IMR-90 (cell line): ENCODE measurements at regions not wholly inside any gene's neighbourhood (a gene's known extent, or its start where the extent isn't known, plus 50 kb on each side); places are given as distances from the start of the nearest gene placed in this dataset.

ENCODE experiments used
- ATAC-seq: fragments of 200-7000 bp; cut with Tn5 transposase; 2 replicates; pipeline ENCODE4 v1.9.1; 2020; ENCODE audit warnings: low read depth, mild to moderate bottlenecking, moderate library complexity
- BruUV-seq: library from RNA; stranded (reverse); fragments of 400-500 nt; replicated peaks from 2 replicates; lab custom pipeline; 2021; lab: Mats Ljungman, UMichigan
- CTCF ChIA-PET: fragments of 300-600 bp; formaldehyde crosslinking; extraction: SDS; loops from one replicate; lab custom pipeline; 2021; ENCODE audit warnings: antibody characterized with exemption; lab: Yijun Ruan, JAX
- POLR2A ChIA-PET: fragments of 300-600 bp; sonication (Branson Sonifier 250); formaldehyde crosslinking; loops from one replicate; lab custom pipeline; 2022; ENCODE audit warnings: antibody characterized with exemption; ENCODE audit not compliant: unreplicated experiment; lab: Charles Lee
- DNase-seq: peaks from one replicate; pipeline ENCODE4 v3.0.0; 2013
- H2AFZ ChIP-seq: replicated peaks from 2 replicates; pipeline ENCODE3; 2013; ENCODE audit warnings: low read length, mild to moderate bottlenecking; ENCODE audit not compliant: poor library complexity
- H2AK5ac ChIP-seq: 2 replicates; pipeline ENCODE4 v1.6.1; 2013; ENCODE audit warnings: low read depth, low read length, inconsistent platforms
- H2AK9ac ChIP-seq: replicated peaks from 2 replicates; pipeline ENCODE3; 2013; ENCODE audit warnings: mild to moderate bottlenecking, low read depth, low read length, moderate library complexity; ENCODE audit not compliant: poor library complexity
- H2BK120ac ChIP-seq: 2 replicates; pipeline ENCODE4 v1.6.1; 2013; ENCODE audit warnings: low read depth, low read length, inconsistent platforms
- H2BK15ac ChIP-seq: 3 replicates; pipeline ENCODE4 v1.6.1; 2013; ENCODE audit warnings: low read depth, low read length, inconsistent platforms
- H2BK20ac ChIP-seq: 2 replicates; pipeline ENCODE4 v1.6.1; 2013; ENCODE audit warnings: low read depth, mild to moderate bottlenecking, inconsistent platforms, low read length, moderate library complexity
- H2BK5ac ChIP-seq: 2 replicates; pipeline ENCODE4 v1.6.1; 2013; ENCODE audit warnings: mild to moderate bottlenecking, low read depth, low read length, inconsistent platforms; ENCODE audit not compliant: poor library complexity, severe bottlenecking
- H3K14ac ChIP-seq: replicated peaks from 2 replicates; pipeline ENCODE4 v1.6.1; 2013; ENCODE audit warnings: low read depth, low read length, inconsistent platforms
- H3K18ac ChIP-seq: 2 replicates; pipeline ENCODE4 v1.6.1; 2013; ENCODE audit warnings: low read depth, low read length, control low read depth
- H3K23ac ChIP-seq: 2 replicates; pipeline ENCODE4 v1.6.1; 2013; ENCODE audit warnings: low read depth, low read length, inconsistent platforms
- H3K27ac ChIP-seq: 2 replicates; pipeline ENCODE4 v1.5.1; 2013; ENCODE audit warnings: mild to moderate bottlenecking, control low read depth, low read length; ENCODE audit not compliant: insufficient read depth
- H3K27me3 ChIP-seq: 2 replicates; pipeline ENCODE4 v1.6.1; 2013; ENCODE audit warnings: low read length; ENCODE audit not compliant: control insufficient read depth, insufficient read depth
- H3K36me3 ChIP-seq: 2 replicates; pipeline ENCODE4 v1.6.1; 2013; ENCODE audit warnings: low read length, mixed read lengths; ENCODE audit not compliant: control insufficient read depth, insufficient read depth
- H3K4ac ChIP-seq: 2 replicates; pipeline ENCODE4 v1.6.1; 2013; ENCODE audit warnings: low read depth, low read length, inconsistent platforms
- H3K4me1 ChIP-seq: 2 replicates; pipeline ENCODE4 v1.6.1; 2013; ENCODE audit warnings: low read length, mixed read lengths; ENCODE audit not compliant: control insufficient read depth, insufficient read depth
- H3K4me2 ChIP-seq: 2 replicates; pipeline ENCODE4 v1.6.1; 2013; ENCODE audit warnings: low read depth, mild to moderate bottlenecking, control low read depth, low read length, moderate library complexity
- H3K4me3 ChIP-seq: 2 replicates; pipeline ENCODE4 v1.5.1; 2013; ENCODE audit warnings: low read depth, mild to moderate bottlenecking, control low read depth, low read length, moderate library complexity; ENCODE audit not compliant: insufficient read depth
- H3K56ac ChIP-seq: 2 replicates; pipeline ENCODE4 v1.6.1; 2013; ENCODE audit warnings: low read length, inconsistent platforms; ENCODE audit not compliant: insufficient read depth; ENCODE audit errors: extremely low read depth
- H3K79me1 ChIP-seq, 2 experiments: 2 replicates each; pipeline ENCODE4 v1.6.1; 2013; ENCODE audit warnings: low read length in 2 of 2, inconsistent platforms in 1 of 2, low read depth in 1 of 2
- H3K9ac ChIP-seq: 2 replicates; pipeline ENCODE4 v1.6.1; 2013; ENCODE audit warnings: low read depth, low read length, control low read depth
- H3K9me1 ChIP-seq: 2 replicates; pipeline ENCODE4 v1.6.1; 2013; ENCODE audit warnings: low read length, inconsistent platforms; ENCODE audit not compliant: insufficient read depth
- H3K9me3 ChIP-seq: 2 replicates; pipeline ENCODE4 v1.6.1; 2013; ENCODE audit warnings: low read length; ENCODE audit not compliant: control insufficient read depth, insufficient read depth
- H4K20me1 ChIP-seq: 2 replicates; pipeline ENCODE4 v1.6.1; 2013; ENCODE audit warnings: low read length, inconsistent platforms; ENCODE audit not compliant: insufficient read depth
- H4K5ac ChIP-seq: 2 replicates; pipeline ENCODE4 v1.6.1; 2013; ENCODE audit warnings: mild to moderate bottlenecking, low read depth, low read length, control low read depth
- H4K8ac ChIP-seq, 2 experiments: 2 replicates each; pipeline ENCODE4 v1.6.1; 2013; ENCODE audit warnings: low read depth in 2 of 2, low read length in 2 of 2, control low read depth in 1 of 2, inconsistent platforms in 1 of 2
- H4K91ac ChIP-seq: 2 replicates; pipeline ENCODE4 v1.6.1; 2013; ENCODE audit warnings: low read depth, low read length, inconsistent platforms; ENCODE audit not compliant: insufficient read depth
- BHLHE40 ChIP-seq: fragments of 150-350 bp; IDR thresholded peaks from 2 replicates; pipeline ENCODE4 v1.6.1; 2016; ENCODE audit warnings: mild to moderate bottlenecking, low read depth, low read length
- CEBPB ChIP-seq: IDR thresholded peaks from 2 replicates; pipeline ENCODE4 v1.6.1; 2012; ENCODE audit warnings: low read depth, low read length, improper control_type of control experiment
- CHD1 ChIP-seq: IDR thresholded peaks from 2 replicates; pipeline ENCODE4 v1.6.1; 2012; ENCODE audit warnings: low read depth, low read length, improper control_type of control experiment
- FOS ChIP-seq: fragments of 150-350 bp; IDR thresholded peaks from 2 replicates; pipeline ENCODE4 v1.6.1; 2016; ENCODE audit warnings: low read depth, low read length
- MAFK ChIP-seq: IDR thresholded peaks from 2 replicates; pipeline ENCODE4 v1.6.1; 2012; ENCODE audit warnings: low read depth, low read length, improper control_type of control experiment
- MAZ ChIP-seq: IDR thresholded peaks from 2 replicates; pipeline ENCODE4 v1.6.1; 2012; ENCODE audit warnings: low read depth, mild to moderate bottlenecking, low read length, improper control_type of control experiment, moderate library complexity, borderline replicate concordance
- MXI1 ChIP-seq: IDR thresholded peaks from 2 replicates; pipeline ENCODE4 v1.6.1; 2012; ENCODE audit warnings: low read depth, mild to moderate bottlenecking, low read length, moderate library complexity, borderline replicate concordance
- NFE2L2 ChIP-seq: fragments of 150-350 bp; IDR thresholded peaks from 2 replicates; pipeline ENCODE4 v1.6.1; 2016; ENCODE audit warnings: low read depth, mild to moderate bottlenecking, low read length
- POLR2A ChIP-seq: IDR thresholded peaks from 2 replicates; pipeline ENCODE4 v1.6.1; 2012; ENCODE audit warnings: mild to moderate bottlenecking, low read depth, low read length
- RAD21 ChIP-seq: IDR thresholded peaks from 2 replicates; pipeline ENCODE4 v1.6.1; 2012; ENCODE audit warnings: low read length, improper control_type of control experiment
- RCOR1 ChIP-seq: IDR thresholded peaks from 2 replicates; pipeline ENCODE4 v1.6.1; 2012; ENCODE audit warnings: mild to moderate bottlenecking, low read length, improper control_type of control experiment; ENCODE audit not compliant: insufficient replicate concordance
- RFX5 ChIP-seq: IDR thresholded peaks from 2 replicates; pipeline ENCODE4 v1.8.0; 2012; ENCODE audit warnings: low read depth, mild to moderate bottlenecking, low read length, moderate library complexity
- SMC3 ChIP-seq: fragments of 150-350 bp; IDR thresholded peaks from 2 replicates; pipeline ENCODE4 v1.6.1; 2016; ENCODE audit warnings: low read depth, mild to moderate bottlenecking, antibody characterized with exemption, low read length, moderate library complexity
- WGBS, 2 experiments: methylation state at CpG; one replicate each; pipeline versions ENCODE4 v1.1.5 to v1.1.7; 2013; ENCODE audit warnings: missing lambda C conversion rate in 2 of 2; ENCODE audit not compliant: insufficient read length in 1 of 2; ENCODE audit errors: extremely low coverage in 2 of 2; 5-methylcytosine and 5-hydroxymethylcytosine counted together
- dilution Hi-C: fragments of 300-500 bp; cut with HindIII; formaldehyde crosslinking; loops from one replicate; pipeline ENCODE4 v1.14.3; 2018; ENCODE audit warnings: low sequenced_read_pairs; ENCODE audit not compliant: unreplicated experiment
- in situ Hi-C: fragments of 300-500 bp; cut with MboI; formaldehyde crosslinking; loops from 3 replicates; pipeline ENCODE4 v1.14.3; 2019; ENCODE audit warnings: low sequenced_read_pairs, inconsistent platforms, mixed read lengths
- intact Hi-C: fragments of 100-400 bp; cut with micrococcal nuclease; formaldehyde crosslinking; loops from 2 replicates; pipeline ENCODE4 v1.10.0; 2022
- TF ChIP-seq, protein P1 (sequence below): conservative IDR thresholded peaks from 2 replicates; pipeline ENCODE4 v1.5.1; 2012; ENCODE audit warnings: mild to moderate bottlenecking, low read depth, low read length, improper control_type of control experiment
- TF ChIP-seq, protein P2 (sequence below): fragments of 150-350 bp; IDR thresholded peaks from 2 replicates; pipeline ENCODE4 v1.6.1; 2017; ENCODE audit warnings: mild to moderate bottlenecking, antibody characterized with exemption, low read length, low read depth
- TF ChIP-seq, protein P3 (sequence below): fragments of 150-350 bp; IDR thresholded peaks from 2 replicates; pipeline ENCODE4 v1.6.1; 2016; ENCODE audit warnings: low read depth, mild to moderate bottlenecking, low read length, moderate library complexity, borderline replicate concordance

DNA sequence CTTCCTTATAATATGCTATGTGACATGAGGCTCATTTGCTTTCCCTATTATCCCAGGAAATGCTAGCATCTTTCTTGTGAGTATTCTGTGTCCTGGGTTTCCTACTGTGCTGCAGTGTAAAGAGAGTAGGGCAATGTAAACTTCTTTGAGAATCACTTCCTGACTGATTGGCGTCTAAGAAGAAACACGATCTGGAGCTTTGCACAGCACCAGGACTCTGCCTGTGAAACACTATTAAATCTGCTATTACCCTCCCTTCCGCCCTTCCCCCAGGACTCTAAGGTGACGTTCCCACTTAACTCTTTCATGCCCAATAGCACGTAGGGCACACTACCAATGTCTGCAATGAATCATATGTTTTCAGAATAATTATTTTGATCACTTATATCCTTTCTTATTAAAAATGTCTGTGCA is 607.3 kb upstream of the CITED2 start:
- WGBS, 2 experiments = no CpG with 5 or more reads among the region's 5 CpGs
- H3K27me3 ChIP-seq = no peaks in the 10 kb centered on the region
- H3K18ac ChIP-seq = peak overlapping the region; percentile 78
- no peak for TF ChIP-seq MXI1
- TF ChIP-seq RFX5 = no peak
- TF ChIP-seq, protein P1, sequence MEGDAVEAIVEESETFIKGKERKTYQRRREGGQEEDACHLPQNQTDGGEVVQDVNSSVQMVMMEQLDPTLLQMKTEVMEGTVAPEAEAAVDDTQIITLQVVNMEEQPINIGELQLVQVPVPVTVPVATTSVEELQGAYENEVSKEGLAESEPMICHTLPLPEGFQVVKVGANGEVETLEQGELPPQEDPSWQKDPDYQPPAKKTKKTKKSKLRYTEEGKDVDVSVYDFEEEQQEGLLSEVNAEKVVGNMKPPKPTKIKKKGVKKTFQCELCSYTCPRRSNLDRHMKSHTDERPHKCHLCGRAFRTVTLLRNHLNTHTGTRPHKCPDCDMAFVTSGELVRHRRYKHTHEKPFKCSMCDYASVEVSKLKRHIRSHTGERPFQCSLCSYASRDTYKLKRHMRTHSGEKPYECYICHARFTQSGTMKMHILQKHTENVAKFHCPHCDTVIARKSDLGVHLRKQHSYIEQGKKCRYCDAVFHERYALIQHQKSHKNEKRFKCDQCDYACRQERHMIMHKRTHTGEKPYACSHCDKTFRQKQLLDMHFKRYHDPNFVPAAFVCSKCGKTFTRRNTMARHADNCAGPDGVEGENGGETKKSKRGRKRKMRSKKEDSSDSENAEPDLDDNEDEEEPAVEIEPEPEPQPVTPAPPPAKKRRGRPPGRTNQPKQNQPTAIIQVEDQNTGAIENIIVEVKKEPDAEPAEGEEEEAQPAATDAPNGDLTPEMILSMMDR = no peak
- no peak for TF ChIP-seq RCOR1
- no peak for TF ChIP-seq MAZ
- TF ChIP-seq SMC3 = no peak
- no peak for TF ChIP-seq NFE2L2
- TF ChIP-seq, protein P2, sequence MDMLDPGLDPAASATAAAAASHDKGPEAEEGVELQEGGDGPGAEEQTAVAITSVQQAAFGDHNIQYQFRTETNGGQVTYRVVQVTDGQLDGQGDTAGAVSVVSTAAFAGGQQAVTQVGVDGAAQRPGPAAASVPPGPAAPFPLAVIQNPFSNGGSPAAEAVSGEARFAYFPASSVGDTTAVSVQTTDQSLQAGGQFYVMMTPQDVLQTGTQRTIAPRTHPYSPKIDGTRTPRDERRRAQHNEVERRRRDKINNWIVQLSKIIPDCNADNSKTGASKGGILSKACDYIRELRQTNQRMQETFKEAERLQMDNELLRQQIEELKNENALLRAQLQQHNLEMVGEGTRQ = no peak
- TF ChIP-seq CHD1 = no peak
- TF ChIP-seq, protein P3, sequence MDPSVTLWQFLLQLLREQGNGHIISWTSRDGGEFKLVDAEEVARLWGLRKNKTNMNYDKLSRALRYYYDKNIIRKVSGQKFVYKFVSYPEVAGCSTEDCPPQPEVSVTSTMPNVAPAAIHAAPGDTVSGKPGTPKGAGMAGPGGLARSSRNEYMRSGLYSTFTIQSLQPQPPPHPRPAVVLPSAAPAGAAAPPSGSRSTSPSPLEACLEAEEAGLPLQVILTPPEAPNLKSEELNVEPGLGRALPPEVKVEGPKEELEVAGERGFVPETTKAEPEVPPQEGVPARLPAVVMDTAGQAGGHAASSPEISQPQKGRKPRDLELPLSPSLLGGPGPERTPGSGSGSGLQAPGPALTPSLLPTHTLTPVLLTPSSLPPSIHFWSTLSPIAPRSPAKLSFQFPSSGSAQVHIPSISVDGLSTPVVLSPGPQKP = no peak
- no peak for TF ChIP-seq BHLHE40
- TF ChIP-seq CEBPB = no peak
- TF ChIP-seq FOS = no peak
- no peak for TF ChIP-seq POLR2A
- no peak for TF ChIP-seq RAD21
- no peak for TF ChIP-seq MAFK
- H3K56ac ChIP-seq = 0 out of 2 replicates have a peak overlapping the region, but pooled peaks have one; percentile 5
- no peak overlapping the region for H2AK9ac ChIP-seq
- H3K4me2 ChIP-seq = peak overlapping the region; percentile 64
- peak; percentile 80 for DNase-seq
- CTCF ChIA-PET = interaction anchor here (0.8 kb wide), 2 partner anchors 197 to 612 kb away, joined by 3 read pairs; no protein-coding TSS in a partner anchor
- H2BK20ac ChIP-seq = peak overlapping the region; percentile 94
- peak overlapping the region; percentile 37; the same call in 1 of the 2 replicates for H3K23ac ChIP-seq
- H3K9me1 ChIP-seq = no peaks in the 10 kb centered on the region; the same call in 1 of the 2 replicates
- H2BK5ac ChIP-seq = peak overlapping the region; percentile 92
- ATAC-seq = peak; percentile 62
- peak overlapping the region; percentile 66 for H3K14ac ChIP-seq
- H4K8ac ChIP-seq = peak overlapping the region; percentile 18 to 91
- peak overlapping the region; percentile 21 for H4K5ac ChIP-seq
- peak overlapping the region; percentile 17 for H2AFZ ChIP-seq
- peak overlapping the region; percentile 64; the same call in 1 of the 3 replicates for H2BK15ac ChIP-seq
- POLR2A ChIA-PET = interaction anchor here (1.0 kb wide), 1 partner anchor 70 kb away, joined by 4 read pairs; no protein-coding TSS in a partner anchor
- no peaks in the 10 kb centered on the region for H3K79me1 ChIP-seq
- peak overlapping the region; percentile 78 for H2BK120ac ChIP-seq
- intact Hi-C loops (loop anchor here (2.0 to 5.0 kb wide), 3 partner anchors 69 to 607 kb away; partner anchors contain the start of gene CITED2), in situ Hi-C loops (no loop called here), dilution Hi-C loops (no loop called here)
- no peaks in the 10 kb centered on the region for H4K20me1 ChIP-seq
- H3K4ac ChIP-seq = peak overlapping the region; percentile 82
- no peak overlapping the region for H3K4me3 ChIP-seq
- H3K9me3 ChIP-seq = no peaks in the 10 kb centered on the region
- peaks cover 29% of the 10 kb centered on the region for H3K4me1 ChIP-seq
- H4K91ac ChIP-seq = peak overlapping the region; percentile 29
- no TSS peak for BruUV-seq
- peak overlapping the region; percentile 2; the same call in 1 of the 2 replicates for H3K9ac ChIP-seq
- H3K36me3 ChIP-seq = no peaks in the 10 kb centered on the region
- peak overlapping the region; percentile 41 for H2AK5ac ChIP-seq
- H3K27ac ChIP-seq = peak overlapping the region; percentile 49; the same call in 1 of the 2 replicates
